NCI-H2029 treated with DMSO at 0.1 percent for 48 hours (cell line): ENCODE measurements at regions not wholly inside any gene's neighbourhood (a gene's known extent, or its start where the extent isn't known, plus 50 kb on each side); places are given as distances from the start of the nearest gene placed in this dataset.
"Not testable (repeated sequence)": the region's sequence is repeated elsewhere in the genome, so short reads cannot be mapped to it uniquely, and the experiment has no call there.

ENCODE experiments used
- DNase-seq: peaks from one replicate; lab custom pipeline; 2025; lab: John Stamatoyannopoulos, UW

DNA sequence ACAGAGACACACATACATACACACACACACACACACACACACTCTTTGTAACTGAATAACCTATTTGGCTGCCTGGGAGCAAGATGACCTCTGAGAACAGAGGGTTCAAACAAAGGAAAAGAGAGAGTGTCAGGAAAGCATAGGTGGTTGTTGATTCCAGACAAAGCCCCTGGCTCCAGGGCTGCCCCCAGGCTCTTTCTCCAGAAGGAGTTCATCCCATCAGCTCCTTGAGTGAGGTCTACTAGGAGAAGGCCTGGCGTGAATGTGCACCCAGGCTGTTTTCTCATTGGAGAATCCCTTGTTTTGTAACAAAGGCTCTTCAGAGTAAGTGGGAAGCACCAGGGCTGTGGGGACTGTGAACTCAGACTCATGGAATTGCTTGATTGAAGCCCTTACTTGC, 151.9 kb downstream of the EMP1 start:
- no peak for DNase-seq

DNA sequence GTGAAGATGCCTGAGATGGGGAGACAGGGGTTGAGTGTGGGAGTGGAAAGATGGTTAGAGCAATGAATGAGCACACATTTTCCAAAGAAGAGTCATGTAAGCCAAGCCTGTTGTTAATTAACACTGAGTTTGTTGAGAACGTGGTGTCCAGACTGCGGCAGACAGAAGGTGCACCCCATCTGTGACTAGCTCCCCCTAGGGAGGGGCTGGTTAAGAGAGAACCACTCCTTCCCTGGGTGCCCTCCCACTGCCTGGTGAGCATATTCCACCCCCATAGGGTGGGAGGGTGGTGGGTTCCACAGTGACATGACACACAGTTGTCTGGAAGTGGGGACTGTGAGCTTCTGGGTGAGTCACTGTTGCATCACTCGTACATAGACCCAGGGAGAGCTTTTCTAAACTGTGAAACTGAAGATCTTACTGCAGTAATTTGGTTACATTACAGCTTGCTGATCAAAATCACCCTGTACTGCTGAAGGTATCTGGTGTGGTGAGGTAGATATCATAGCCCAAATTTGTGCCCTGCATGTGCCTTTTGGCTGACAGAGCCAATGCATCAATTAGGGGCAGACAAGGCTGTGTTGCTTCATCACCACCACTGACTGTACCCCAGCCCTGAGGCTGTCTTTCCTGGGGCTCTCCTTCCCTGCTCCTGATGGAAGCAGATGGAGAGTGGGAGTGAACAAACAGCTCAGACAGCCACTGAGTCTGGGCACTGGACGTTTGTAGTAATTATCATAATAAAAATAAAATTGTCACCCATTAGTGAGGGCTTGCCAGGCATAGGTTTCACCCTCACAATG, 150.9 kb downstream of the EMP1 start:
- DNase-seq, result no peak

DNA sequence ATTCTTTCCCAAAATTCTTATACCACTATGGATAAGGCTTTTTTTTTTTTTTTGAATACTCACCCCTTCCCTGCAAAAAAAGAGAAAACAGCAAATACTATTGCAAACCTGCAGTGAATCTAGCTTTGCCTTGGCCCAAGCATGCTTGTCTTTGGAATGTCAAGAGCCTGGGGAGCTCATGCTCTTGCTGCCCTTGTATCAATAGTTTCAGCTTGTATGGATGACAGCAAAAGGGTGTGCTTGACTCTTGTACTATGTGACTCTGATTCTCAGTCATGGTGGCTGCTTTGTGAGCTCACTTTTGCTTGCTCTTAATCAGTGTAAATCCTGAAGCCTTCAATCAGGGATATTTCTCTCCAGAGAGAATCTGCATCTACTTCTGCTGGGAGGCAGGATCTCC, 149.2 kb downstream of the EMP1 start:
- DNase-seq, result no peak

DNA sequence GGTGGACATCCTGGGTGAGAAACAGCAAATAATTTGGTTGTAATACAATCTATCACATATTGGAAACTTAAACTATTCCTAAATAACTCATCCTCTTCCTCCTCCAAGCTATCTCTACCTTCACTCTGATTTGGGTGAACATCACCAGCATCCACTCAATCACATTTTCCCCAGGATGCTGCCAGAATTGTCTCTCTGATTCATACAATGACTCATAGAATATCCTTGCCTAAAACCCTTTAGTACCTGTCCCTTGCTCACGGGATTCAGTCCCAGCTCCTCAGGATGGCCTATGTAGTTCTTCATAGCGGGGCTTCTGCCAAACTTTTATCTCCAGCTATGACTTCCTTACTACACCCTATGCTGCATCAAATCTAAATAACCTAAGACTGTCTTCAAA, 146.8 kb downstream of the EMP1 start:
- DNase-seq, result no peak

- no peak for DNase-seq
Measured at GRCh38 chr12:13342971-13343370, 146.4 kb downstream of the EMP1 start.

- no peak for DNase-seq
Measured at GRCh38 chr12:13340149-13340548, 143.6 kb downstream of the EMP1 start.

DNA sequence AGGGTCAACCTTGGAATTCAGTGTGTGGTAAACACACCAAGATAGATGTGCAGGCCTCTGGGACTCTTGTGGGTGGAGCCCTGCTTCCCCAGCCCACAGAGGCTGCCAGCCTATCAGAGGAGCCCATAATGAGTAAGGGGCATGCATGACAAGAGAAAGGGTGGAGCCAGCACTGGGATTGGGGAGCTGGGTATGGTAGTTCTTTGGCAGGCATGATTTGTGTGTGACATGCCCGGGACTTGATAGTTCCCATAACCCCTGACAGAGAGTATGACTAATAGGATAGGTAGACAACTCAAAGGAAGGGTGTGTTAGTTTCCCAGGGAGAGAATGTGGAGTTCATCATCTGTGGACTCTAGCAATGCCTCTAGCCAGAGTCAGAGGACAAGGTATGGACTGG, 143.0 kb downstream of the EMP1 start:
- DNase-seq, result no peak

DNA sequence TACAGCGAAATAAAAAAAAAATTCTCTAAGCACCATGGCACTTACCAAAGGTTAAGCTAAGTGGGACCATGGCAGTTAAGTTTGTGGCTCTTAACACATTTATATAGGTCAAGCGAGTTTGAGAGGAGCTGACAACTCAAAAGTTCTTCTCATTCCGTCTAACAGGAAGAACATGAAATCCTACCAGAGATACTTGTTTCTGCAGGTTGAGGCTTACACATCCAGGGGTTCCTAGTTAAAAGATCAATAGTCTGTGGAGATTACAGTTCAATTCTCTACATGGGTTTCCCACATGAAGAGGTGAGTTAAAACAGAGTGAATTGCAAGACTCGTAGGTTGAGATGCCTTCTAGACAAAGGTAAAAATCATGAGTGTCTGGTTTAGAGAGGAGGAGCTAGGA, 142.6 kb downstream of the EMP1 start:
- DNase-seq, result no peak

DNA sequence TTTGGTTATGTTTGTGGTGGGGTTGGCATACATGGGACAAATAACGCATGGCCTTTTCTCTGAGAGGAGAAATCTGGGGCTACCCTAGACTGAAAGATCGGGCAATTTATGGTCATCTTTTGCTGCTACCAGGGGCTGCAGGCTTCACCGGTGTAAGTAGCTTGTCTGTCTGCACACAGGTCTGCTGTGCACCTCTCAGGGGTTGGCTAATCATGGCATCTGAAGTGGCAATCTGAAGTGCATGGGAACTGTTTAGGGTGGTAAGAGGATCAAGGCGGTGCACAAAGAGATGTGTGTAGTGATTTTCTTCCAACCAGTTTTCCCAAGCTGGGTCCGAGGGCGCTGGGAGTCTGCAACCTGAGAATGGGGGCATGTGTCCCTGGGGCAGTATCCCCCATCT, 141.3 kb downstream of the EMP1 start:
- no peak for DNase-seq

- DNase-seq, result no peak
Measured at GRCh38 chr12:13336216-13336615, 139.7 kb downstream of the EMP1 start.

DNA sequence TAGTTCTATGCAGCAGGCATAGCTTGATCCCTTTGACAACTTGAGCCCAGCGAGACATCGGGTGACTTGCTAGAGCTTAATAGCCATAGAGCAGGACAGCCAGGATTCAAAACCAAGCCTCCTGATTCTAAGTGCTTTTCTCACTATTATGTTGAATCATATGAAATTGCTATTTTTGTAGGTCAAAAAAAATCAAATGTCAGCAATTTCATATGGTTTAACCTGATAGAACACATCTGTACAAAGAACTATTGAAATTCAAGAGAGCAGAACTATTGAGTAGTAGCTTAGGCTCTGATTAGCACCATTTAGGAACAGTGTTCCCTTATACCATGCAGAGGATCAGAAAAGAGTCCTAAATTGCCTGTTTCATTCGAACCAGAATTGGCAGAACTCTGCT, 132.0 kb downstream of the EMP1 start:
- no peak for DNase-seq

- DNase-seq, result no peak
Measured at GRCh38 chr12:13326076-13326475, 129.6 kb downstream of the EMP1 start.

DNA sequence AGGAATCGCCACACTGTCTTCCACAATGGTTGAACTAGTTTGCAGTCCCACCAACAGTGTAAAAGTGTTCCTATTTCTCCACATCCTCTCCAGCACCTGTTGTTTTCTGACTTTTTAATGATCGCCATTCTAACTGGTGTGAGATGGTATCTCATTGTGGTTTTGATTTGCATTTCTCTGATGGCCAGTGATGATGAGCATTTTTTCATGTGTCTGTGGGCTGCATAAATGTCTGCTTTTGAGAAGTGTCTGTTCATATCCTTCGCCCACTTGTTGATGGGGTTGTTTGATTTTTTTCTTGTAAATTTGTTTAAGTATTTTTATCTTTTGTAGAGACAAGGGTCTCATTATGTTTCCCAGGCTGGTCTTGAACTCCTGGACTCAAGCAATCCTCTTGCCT, 128.5 kb downstream of the EMP1 start:
- DNase-seq, result not testable (repeated sequence)

DNA sequence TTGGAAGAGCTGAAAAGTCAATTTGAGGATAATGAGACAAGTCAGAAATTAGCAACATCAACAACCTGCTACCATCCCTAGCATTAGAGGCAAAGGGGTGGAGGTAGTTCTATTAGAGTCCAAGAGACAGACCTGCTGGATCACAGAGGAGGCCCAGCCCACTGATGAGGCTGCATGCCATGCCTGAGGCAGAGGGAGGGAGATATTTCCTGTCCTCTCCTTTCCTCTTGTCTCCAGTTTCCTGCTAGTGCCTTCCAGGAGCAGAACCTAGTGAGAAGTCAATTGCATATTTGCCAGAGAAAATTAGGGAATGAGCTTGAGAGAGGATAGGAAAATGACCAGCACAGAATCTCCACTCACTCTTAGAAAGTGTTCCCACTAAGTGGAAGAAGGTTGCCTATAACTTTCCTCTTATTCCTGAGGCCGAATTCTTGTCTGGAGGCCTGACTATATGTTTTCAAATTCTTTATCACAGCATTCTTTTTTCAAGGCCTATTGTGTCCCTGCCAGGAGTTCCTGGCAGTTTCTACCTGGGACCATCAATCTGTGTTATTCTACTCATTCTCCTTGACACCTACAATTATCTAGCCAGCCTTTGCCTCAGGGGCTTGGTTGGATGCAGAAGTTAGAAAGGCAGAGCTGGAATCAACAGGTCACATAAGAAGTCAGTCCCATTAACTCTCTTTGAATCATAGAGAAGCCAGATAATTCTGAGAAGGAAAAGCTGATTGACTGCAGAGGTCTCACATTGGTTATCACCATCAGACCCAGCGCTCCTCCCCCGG, 121.9 kb downstream of the EMP1 start:
- DNase-seq, result no peak

GRCh38 chr12:13316587-13317246, 120.2 kb downstream of the EMP1 start:
- no peak for DNase-seq

DNA sequence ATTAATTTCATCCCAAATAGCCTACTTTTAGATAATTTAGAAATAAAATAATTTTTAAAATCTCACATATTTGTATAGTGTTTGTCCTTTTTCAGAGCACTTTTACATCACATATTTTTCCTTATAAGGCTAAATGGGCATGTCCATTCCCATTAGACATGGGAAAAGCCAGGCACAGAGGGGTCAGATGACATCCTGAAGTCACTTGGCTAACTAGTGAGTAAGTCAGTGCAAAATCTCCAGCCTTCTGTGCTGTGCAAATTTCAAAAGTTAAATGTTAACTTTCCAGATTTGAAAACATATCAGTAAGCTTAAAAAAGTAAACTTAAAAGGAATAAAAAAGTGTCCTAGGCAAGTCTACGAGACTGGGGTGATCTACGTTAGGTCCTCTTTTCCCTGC, 117.4 kb downstream of the EMP1 start:
- DNase-seq, result no peak

DNA sequence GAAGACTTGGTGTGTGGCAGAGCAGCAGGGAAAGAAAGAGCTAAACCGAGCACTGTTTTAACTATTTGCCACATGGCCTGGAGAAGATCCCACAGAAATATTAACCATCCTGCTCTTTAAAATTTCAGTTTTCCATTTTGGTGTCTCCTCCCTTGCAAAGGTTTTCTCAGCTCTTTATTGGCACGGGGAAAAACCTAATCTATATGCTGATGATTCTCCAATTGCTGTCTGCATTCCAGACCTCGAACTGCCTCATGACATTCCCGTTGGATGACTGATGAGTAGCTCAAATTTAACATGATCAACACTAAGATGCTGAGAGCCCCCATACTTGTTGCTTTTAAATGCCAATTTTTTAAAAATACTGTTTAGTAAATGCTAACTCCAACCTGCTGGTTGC, 115.0 kb downstream of the EMP1 start:
- no peak for DNase-seq

- DNase-seq, result no peak
Measured at GRCh38 chr12:13307143-13307816, 110.8 kb downstream of the EMP1 start.

DNA sequence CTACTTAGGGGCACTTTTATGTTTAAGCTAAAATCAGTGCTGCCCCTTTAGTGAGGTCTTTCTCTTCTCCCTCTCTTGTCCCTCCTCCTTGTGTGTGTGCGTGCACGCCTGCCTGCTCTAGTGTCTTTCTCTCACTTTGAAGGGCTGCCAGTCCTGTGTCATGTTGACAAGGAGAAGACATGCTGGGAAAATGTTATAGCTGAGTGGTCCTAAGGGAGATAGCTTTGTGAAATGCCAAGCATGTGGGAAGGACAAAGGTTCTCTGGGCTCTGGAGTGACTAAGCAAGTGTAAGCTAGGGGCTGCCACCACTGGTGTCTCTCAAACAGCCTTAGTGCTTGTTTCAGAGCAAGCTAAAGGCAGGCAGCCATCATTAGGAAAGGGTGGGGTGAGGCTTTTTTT, 108.4 kb downstream of the EMP1 start:
- no peak for DNase-seq

DNA sequence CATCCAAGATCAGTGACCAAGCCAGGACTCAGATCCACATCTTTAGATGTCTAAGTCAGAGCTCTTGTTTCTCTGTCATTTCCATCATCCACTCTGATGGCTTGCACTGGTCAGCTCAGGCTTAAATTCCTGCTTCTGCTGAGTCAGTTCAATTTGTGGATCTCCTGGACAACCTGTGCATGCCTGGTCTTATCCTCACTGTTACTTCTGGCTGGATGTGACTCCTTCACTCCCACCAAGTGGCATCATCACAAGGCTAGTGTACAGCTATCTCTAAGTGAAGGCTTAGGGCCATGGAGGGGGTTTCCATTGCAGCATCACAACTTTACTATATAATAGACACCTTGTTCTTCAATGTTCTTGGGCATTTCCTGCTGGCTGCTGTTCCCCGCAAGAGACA, 102.9 kb downstream of the EMP1 start:
- no peak for DNase-seq

GRCh38 chr12:13293096-13293495, 96.6 kb downstream of the EMP1 start:
- no peak for DNase-seq

GRCh38 chr12:13289653-13290289, 93.2 kb downstream of the EMP1 start:
- no peak for DNase-seq
